ENCODE measurements at regions not wholly inside any gene's neighbourhood (a gene's known extent, or its start where the extent isn't known, plus 50 kb on each side); places are given as distances from the start of the nearest gene placed in this dataset.
"Not testable (repeated sequence)": the region's sequence is repeated elsewhere in the genome, so short reads cannot be mapped to it uniquely, and the experiment has no call there.

DNA sequence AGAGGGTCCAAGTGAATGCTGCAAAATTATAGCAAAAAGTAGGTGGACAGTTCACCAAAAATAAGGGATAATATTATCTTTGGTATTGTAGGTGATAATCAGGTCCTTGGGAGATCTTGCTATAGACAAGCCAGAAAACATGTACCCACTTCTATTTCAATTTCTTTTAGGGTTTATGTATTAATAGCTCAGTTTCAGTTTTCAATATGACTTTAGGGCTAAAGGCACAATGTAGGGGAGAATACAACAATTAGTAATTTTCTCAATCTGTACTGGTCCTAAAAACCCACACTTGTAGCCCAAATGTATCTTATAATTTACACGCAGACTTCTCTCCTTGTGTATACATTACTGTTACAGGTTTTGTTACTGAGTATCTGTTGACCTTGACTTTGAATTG lies 307.0 kb upstream of the ID4 start:
- no peak for DNase-seq (ENCODE audit: low read depth in 2 of 2)

DNA sequence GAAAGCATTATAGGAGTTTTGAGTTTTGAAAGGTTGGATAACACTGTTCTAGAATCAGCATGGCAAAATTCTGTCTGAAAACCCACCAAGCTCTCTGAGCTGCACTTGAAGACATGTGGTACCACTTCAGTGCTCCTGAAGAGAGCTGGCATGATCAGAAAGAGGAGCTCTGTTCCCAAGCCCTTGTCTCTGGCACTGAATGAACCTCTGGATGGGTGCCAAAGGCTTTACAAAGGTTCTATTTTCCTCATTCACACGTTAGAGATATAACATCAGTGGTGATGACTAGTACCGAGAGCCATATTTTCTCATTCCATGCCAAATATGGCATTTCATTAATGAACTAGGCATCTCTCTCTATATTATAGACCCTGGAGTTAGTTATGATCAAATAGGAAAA lies 301.8 kb upstream of the ID4 start:
- DNase-seq (ENCODE audit: low read depth in 2 of 2) = no peak

DNA sequence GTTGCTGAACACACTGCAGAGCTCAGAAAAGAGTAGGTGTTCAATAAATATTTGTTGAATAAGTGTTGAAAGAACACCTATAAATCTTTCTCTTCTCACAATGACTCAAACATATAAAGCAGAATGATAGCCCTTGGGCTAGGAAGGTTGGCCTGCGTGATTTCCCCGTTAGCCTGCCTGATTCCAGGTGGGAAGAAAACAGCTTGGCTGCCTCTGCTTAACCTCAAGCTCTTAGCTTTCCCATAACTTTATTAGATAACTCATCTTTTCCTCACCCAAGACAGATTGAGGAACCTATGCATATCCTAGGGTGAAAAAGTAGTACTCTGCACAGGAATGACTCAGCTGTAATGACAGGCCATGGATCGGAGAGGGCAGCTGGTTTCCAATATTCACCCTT lies 300.3 kb upstream of the ID4 start:
- DNase-seq (ENCODE audit: low read depth in 2 of 2) = no peak

DNA sequence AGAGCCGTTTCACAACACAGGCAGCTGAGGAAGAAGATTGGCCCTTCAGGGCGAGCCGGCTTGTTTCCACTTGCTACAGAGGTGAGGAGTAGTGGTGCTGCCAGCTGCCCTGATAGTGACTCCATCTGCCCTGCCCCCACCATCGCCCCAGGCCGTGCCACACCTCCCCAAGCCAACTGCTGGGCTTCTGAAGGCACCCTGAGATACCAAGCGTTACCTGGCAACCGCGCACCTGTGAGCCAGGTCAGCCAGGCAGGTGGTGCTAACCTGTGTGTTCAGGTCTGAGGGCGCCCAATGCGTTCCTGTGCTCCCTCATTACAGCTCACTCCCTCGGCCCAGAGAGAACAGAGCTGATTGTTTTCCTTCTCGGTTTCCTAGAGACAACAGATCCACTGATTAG lies 299.1 kb upstream of the ID4 start:
- no peak for DNase-seq (ENCODE audit: low read depth in 2 of 2)

GRCh38 chr6:19547507-19547906 lies 289.7 kb upstream of the ID4 start:
- DNase-seq (ENCODE audit: low read depth in 2 of 2) = no peak

GRCh38 chr6:19549109-19549508 lies 288.1 kb upstream of the ID4 start:
- no peak for DNase-seq (ENCODE audit: low read depth in 2 of 2)

DNA sequence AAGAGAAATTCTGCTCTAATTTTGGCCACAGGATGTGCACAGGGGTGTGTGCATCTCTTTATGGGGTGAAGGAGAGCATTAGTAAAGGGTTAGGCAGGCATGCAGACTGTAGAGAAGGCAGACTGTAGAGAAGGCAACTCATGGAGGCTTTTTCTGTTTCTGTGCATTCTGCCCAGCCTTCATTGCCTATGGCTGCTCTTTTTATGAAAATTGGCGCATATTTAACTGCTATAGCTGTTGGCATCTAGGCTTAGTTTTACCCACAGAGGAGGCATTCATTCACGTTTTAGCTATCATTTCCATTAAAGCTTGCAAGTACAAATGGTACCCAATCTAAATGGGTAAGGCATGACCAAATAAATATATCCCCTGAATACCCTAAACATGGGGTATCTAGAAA lies 286.8 kb upstream of the ID4 start:
- no peak for DNase-seq (ENCODE audit: low read depth in 2 of 2)

DNA sequence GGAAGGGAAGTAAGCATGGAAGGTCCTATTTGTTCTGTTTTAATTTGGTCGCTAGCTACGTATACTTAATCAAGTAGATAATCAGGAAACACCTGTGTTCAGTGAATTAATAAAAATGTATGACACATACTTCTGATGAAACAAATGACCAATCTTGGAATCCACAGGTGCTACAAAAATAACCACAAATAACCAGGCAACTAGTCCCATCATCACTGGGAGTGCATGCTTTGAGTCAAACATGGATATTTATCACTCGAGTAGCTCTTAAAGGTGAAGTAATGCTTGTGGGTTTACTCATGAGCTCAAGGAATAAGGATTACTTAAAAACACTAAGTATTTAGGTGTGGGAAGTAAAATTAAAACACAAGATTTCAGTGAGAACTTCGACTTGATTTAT lies 285.6 kb upstream of the ID4 start:
- no peak for DNase-seq (ENCODE audit: low read depth in 2 of 2)

- no peak for DNase-seq (ENCODE audit: low read depth in 2 of 2)
Measured at GRCh38 chr6:19552076-19552475, 285.1 kb upstream of the ID4 start.

- no peak for DNase-seq (ENCODE audit: low read depth in 2 of 2)
Measured at GRCh38 chr6:19552588-19552987, 284.6 kb upstream of the ID4 start.

DNA sequence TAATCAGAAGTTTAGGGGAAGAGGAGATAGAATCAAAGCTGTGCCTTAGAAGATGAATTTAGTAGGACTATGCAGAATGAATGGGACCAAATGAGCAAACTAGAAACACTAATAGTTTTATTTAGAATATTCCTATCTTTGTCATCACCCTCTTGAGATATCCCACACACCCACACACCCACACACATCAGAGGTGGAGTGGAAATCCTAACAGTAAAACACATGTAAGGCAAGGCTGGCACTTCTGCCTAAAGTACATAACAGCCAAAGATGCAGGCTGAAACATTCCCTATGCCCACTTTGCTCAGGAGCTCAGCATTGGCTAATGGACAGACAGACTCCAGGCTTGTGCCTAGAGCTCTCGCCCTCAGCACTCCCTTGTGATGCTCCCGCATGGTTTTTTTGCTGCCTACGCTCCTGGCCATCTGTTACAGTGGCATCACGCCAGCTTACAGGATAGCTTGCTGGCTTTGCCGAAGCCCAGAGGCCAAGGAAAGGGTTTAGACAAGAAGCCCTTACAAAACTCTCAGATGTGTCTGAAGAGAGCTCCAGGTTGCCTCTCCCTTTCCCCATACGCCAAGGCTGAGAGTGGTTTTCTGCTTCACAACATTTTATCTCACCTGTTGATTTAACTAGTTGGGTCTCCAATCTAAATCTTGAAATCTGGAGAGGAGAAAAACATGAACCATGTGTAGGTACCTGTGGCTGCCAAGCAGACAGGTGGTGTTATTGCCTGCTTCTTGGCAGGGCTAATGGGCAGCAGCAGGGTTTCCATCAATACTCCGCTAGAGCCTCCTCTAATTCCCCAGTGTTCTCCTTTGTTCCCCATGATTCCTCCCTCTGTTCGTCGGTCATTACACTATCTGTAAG lies 282.6 kb upstream of the ID4 start:
- no peak for DNase-seq (ENCODE audit: low read depth in 2 of 2)

GRCh38 chr6:19557191-19557590 lies 280.0 kb upstream of the ID4 start:
- no peak for DNase-seq (ENCODE audit: low read depth in 2 of 2)

- DNase-seq (ENCODE audit: low read depth in 2 of 2) = no peak
Measured at GRCh38 chr6:19558201-19558600, 279.0 kb upstream of the ID4 start.

GRCh38 chr6:19558934-19559333 lies 278.2 kb upstream of the ID4 start:
- DNase-seq (ENCODE audit: low read depth in 2 of 2) = no peak

- DNase-seq (ENCODE audit: low read depth in 2 of 2) = no peak
Measured at GRCh38 chr6:19562468-19562867, 274.7 kb upstream of the ID4 start.

DNA sequence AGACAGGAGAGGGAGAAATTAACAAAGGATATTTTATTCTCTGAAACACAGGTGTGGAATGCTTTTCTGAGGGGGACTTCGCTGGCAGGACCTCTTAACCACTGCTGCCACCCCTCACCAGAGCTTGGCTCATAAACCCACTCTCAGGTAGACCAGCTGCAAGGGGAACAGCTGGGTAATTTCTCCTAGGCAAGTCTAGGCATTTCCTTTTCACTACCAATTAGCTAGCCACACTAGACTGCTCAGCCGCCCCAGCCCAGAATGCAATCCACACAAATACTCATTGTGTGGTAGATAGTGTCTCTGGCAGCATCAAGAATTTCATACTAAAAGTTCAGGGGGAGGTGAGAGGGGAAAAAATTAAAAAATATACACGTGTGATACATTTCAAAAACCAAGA lies 267.6 kb upstream of the ID4 start:
- DNase-seq (ENCODE audit: low read depth in 2 of 2) = no peak

GRCh38 chr6:19571176-19571575 lies 266.0 kb upstream of the ID4 start:
- no peak for DNase-seq (ENCODE audit: low read depth in 2 of 2)

DNA sequence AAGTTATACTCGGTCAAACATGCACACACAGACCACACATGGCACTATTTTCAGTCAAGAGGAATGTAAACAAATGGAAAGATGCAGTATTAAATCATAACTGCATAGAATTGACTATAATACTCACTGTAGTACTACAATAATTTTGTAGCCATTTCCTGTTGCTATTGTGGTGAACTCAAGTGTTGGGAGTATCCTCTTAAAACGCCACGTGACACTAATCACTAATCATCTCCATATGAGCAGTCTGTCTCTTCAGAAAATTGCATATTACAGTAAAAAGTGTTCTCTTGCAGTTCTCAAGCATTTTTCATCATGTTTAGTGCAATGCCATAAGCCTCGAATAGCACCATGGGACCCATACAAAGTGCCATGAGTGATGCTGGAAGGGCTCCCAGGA lies 258.7 kb upstream of the ID4 start:
- no peak for DNase-seq (ENCODE audit: low read depth in 2 of 2)

DNA sequence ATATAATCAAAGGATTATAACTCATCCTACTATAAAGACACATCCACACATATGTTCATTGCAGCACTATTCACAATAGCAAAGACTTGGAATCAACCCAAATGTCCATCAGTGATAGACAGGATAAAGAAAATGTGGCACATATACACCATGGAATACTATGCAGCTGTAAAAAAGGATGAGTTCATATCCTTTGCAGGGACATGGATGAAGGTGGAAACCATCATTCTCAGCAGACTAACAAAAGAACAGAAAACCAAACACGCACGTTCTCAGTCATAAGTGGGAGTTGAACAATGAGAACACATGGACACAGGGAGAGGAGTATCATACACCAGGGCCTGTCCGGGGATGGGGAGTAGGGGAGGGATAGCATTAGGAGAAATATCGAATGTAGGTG lies 253.0 kb upstream of the ID4 start:
- not testable (repeated sequence) for DNase-seq (ENCODE audit: low read depth in 2 of 2)

GRCh38 chr6:19587238-19587942 lies 249.8 kb upstream of the ID4 start:
- DNase-seq (ENCODE audit: low read depth in 2 of 2) = no peak

- no peak for DNase-seq (ENCODE audit: low read depth in 2 of 2)
Measured at GRCh38 chr6:19590501-19591131, 246.6 kb upstream of the ID4 start.

DNA sequence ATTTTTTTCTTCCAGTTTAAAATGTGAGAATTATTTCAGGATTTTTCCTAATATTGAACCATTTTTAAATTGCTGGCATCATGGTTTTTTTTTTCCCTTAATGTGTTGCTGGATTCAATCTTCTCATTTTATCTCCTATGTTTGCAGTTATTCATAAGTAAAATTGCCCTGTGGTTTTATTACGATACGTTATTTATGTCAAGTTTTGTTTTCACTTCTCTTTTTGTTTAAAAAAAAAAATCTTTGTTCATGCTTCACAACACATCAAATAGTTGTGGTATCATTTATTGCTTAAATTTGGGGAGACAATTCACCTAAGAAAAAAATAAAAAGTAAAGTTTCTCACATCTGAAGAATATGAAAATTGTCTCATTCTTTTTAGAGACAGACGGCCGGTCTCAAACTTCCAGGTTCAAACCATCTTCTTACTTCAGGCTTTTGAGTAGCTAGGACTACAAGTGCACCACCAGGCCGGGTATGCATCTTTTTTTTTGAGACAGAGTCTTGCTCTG lies 239.3 kb upstream of the ID4 start:
- DNase-seq (ENCODE audit: low read depth in 2 of 2) = no peak

Measured in dermis microvascular lymphatic vessel endothelial cell (primary cell).